Left ventricle myocardium inferior (tissue), 1 donor: ENCODE measurements at regions not wholly inside any gene's neighbourhood (a gene's known extent, or its start where the extent isn't known, plus 50 kb on each side); places are given as distances from the start of the nearest gene placed in this dataset.
"Not testable (repeated sequence)": the region's sequence is repeated elsewhere in the genome, so short reads cannot be mapped to it uniquely, and the experiment has no call there.

Experiments used
- DNase-seq: peaks from one replicate; pipeline ENCODE4 v3.0.0-alpha.2; 2020
- H3K27ac ChIP-seq: fragments of 200-600 bp; replicated peaks from 2 replicates; pipeline ENCODE4 v1.8.0; 2021
- H3K27me3 ChIP-seq: fragments of 200-600 bp; 2 replicates; pipeline ENCODE4 v1.8.0; 2021; ENCODE audit warnings: low read depth
- H3K36me3 ChIP-seq: fragments of 200-600 bp; 2 replicates; pipeline ENCODE4 v1.8.0; 2021
- H3K4me1 ChIP-seq: fragments of 200-600 bp; 2 replicates; pipeline ENCODE4 v1.8.0; 2021
- H3K4me3 ChIP-seq: fragments of 200-600 bp; 2 replicates; pipeline ENCODE4 v1.8.0; 2021; ENCODE audit warnings: mild to moderate bottlenecking, moderate library complexity
- H3K9me3 ChIP-seq: fragments of 200-600 bp; replicated peaks from 2 replicates; pipeline ENCODE4 v1.8.0; 2021
- intact Hi-C: fragments of 100-400 bp; cut with micrococcal nuclease; formaldehyde crosslinking; loops from one replicate; pipeline ENCODE4 v1.11.0; 2022
- TF ChIP-seq, protein P1 (sequence below): fragments of 200-600 bp; IDR thresholded peaks from 2 replicates; pipeline ENCODE4 v1.8.0; 2021; ENCODE audit warnings: antibody characterized with exemption, mild to moderate bottlenecking, borderline replicate concordance
- donor health status: DM: no; HTN: yes; CAD: no; lungs with severe emphysema.

DNA sequence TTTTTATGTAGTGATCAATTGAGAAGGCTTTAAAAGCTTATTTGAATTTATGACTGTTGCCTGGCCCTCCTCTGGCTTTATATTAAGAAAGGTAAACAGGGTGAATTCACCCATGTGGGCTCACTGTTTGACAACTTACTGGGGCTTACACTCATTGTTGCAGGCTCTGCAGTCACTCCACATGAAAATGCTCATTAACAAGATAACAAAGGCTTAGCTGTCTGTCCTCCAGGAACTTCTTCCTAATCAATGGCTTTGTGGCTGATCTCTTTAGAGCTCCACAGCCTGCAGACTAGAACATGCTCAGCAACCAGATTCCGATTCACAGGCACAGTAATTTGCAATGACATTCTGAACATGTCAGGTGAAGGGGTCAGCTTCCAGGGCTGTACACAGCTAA, 323.2 kb upstream of the MAN1A1 start:
- H3K4me3 ChIP-seq, result no peak overlapping the region
- intact Hi-C loops, result no loop called here
- TF ChIP-seq, protein P1, sequence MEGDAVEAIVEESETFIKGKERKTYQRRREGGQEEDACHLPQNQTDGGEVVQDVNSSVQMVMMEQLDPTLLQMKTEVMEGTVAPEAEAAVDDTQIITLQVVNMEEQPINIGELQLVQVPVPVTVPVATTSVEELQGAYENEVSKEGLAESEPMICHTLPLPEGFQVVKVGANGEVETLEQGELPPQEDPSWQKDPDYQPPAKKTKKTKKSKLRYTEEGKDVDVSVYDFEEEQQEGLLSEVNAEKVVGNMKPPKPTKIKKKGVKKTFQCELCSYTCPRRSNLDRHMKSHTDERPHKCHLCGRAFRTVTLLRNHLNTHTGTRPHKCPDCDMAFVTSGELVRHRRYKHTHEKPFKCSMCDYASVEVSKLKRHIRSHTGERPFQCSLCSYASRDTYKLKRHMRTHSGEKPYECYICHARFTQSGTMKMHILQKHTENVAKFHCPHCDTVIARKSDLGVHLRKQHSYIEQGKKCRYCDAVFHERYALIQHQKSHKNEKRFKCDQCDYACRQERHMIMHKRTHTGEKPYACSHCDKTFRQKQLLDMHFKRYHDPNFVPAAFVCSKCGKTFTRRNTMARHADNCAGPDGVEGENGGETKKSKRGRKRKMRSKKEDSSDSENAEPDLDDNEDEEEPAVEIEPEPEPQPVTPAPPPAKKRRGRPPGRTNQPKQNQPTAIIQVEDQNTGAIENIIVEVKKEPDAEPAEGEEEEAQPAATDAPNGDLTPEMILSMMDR, result no peak

DNA sequence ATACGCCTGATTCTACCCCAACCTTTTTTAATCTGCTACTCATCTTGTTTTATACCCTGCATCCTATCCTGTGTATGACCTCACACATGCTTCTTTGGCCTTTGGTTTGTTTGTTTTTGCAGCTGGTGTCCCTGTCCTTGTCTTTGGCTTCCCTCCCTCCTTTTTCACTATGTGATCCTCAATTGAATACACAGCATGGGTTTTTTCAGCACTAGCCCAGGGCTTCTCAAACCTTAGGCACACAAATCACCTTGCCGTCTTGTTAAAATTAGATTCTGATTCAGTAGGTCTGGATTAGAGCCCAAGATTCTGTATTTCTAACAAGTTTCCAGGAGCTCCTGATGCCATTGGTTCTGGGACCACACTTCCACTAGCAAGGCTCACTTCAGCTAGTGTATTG, 321.5 kb upstream of the MAN1A1 start:
- no peaks in the 10 kb centered on the region for H3K9me3 ChIP-seq
- no peak overlapping the region for H3K4me3 ChIP-seq
- no peak for DNase-seq
- no peaks in the 10 kb centered on the region for H3K4me1 ChIP-seq
- H3K36me3 ChIP-seq, result no peaks in the 10 kb centered on the region
- TF ChIP-seq, protein P1, result no peak
- no peak overlapping the region for H3K27ac ChIP-seq
- intact Hi-C loops, result no loop called here
- no peaks in the 10 kb centered on the region for H3K27me3 ChIP-seq

More for the DNA sequence above, 323.2 kb upstream of the MAN1A1 start:
- Histone ChIP-seq H3K27me3 (no peaks in the 10 kb centered on the region), H3K36me3 (no peaks in the 10 kb centered on the region), H3K9me3 (no peaks in the 10 kb centered on the region), H3K4me1 (no peaks in the 10 kb centered on the region), H3K27ac (no peak overlapping the region)
- DNase-seq, result no peak

DNA sequence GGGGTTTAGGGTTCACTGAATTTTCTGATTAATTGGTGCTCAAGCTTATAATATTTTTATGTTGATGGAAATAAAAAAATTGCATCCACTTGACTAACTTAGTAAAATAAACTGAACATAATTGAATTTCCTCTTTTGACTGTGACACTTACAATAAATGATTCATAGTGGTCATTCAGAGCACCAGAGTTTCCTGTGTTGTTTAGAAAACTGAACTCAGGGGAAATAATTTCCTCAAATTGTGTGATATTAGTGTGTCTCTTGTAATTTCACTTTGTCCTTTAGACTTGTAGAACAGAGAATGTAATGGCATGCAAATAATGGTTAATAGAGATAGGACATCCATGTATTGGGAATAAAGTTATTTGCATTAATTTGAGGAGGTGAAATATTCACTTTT, 319.7 kb upstream of the MAN1A1 start:
- H3K27ac ChIP-seq, result no peak overlapping the region
- DNase-seq, result no peak
- peaks cover 4% of the 10 kb centered on the region for H3K9me3 ChIP-seq
- no peaks in the 10 kb centered on the region for H3K27me3 ChIP-seq
- H3K36me3 ChIP-seq, result no peaks in the 10 kb centered on the region
- no peaks in the 10 kb centered on the region for H3K4me1 ChIP-seq
- H3K4me3 ChIP-seq, result no peak overlapping the region
- TF ChIP-seq, protein P1, result no peak
- intact Hi-C loops, result no loop called here

DNA sequence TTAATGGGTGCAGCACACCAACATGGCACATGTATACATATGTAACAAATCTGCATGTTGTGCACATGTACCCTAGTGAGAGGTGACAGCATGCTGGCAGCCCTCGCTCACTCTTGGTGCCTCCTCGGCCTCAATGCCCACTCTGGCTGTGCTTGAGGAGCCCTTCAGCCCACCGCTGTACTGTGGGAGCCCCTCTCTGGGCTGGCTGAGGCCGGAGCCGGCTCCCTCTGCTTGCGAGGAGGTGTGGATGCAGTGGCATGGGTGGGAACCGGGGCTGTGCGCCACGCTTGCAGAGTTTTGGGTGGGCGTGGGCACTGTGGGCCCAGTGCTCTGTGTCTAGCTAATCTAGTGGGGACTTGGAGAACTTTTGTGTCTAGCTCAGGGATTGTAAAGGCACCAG, 315.9 kb upstream of the MAN1A1 start:
- H3K9me3 ChIP-seq, H3K4me1 ChIP-seq, H3K27ac ChIP-seq, H3K27me3 ChIP-seq, intact Hi-C loops, H3K36me3 ChIP-seq, H3K4me3 ChIP-seq, DNase-seq: not testable (repeated sequence)

DNA sequence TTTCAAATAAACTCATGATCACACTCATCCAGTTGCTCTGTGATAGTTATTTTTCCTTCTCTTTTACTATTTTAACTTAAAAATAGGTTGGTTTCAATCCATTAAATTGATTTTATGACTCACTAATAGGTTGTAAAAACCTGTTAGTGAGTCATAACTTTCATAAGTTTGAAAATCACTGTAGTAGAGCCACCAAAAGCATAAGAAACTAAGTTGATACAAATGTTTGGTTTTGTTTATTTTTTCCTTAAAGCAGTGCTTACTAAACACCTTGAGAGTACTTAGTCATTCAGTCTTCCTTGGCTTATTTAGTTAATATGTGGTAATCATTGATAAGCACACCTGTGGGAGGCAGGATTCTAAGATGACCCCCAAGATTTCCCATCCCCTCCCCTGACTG, 312.1 kb upstream of the MAN1A1 start:
- no peaks in the 10 kb centered on the region for H3K36me3 ChIP-seq
- TF ChIP-seq, protein P1, result no peak
- no peak for DNase-seq
- H3K9me3 ChIP-seq, result peaks cover 4% of the 10 kb centered on the region
- intact Hi-C loops, result no loop called here
- H3K4me1 ChIP-seq, result no peaks in the 10 kb centered on the region
- no peak overlapping the region for H3K4me3 ChIP-seq
- no peaks in the 10 kb centered on the region for H3K27me3 ChIP-seq
- no peak overlapping the region for H3K27ac ChIP-seq

DNA sequence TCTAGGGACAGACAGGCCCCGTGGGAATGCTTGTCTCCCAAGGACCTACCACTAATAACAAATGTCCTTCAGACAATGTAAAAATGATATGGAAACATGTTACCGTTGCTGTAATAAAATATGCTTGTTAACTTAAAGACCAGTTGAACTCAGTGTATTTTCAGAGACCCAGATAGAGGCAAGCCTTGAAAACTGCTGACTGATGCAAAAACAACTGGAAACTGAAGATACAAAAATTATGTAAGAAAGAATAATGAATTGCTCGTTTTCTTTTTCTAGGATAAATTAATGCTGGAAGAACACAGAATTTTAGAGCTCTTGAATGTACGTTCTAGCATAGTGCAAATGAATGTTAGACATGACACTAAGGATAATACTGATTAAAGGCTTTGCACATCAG, 311.5 kb upstream of the MAN1A1 start:
- intact Hi-C loops, result no loop called here
- Histone ChIP-seq H3K4me1 (no peaks in the 10 kb centered on the region), H3K4me3 (no peak overlapping the region), H3K27me3 (no peaks in the 10 kb centered on the region), H3K27ac (no peak overlapping the region), H3K9me3 (peaks cover 4% of the 10 kb centered on the region), H3K36me3 (no peaks in the 10 kb centered on the region)
- no peak for DNase-seq
- TF ChIP-seq, protein P1, result no peak
